ENCODE measurements at regions not wholly inside any gene's neighbourhood (a gene's known extent, or its start where the extent isn't known, plus 50 kb on each side); places are given as distances from the start of the nearest gene placed in this dataset.
"Not testable (repeated sequence)": the region's sequence is repeated elsewhere in the genome, so short reads cannot be mapped to it uniquely, and the experiment has no call there.

DNA sequence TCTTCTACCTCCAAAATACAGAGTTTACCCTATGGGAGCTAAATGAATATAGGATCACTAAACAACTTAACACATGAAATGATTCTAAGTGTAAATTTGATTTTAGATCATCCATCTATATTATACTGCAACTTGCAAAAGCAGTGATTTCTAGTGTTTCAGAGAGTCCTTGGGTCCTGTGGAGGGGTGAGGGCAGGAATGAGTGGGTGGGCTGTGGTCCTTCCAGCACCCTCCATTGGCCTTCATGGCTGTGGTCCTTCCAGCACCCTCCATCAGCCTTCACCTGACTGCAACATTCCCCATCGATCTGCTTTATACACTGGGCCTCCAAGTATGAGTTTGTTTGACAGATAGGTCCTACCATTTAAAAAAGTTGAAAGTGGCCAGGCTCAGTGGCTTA, 70.5 kb downstream of the TTC6 start:
- no peak for DNase-seq (ENCODE audit: low read depth)
- H3K4me3 ChIP-seq (ENCODE audit: control insufficient read depth, low read depth, low read length) = no peak overlapping the region
- TF ChIP-seq, protein P1, sequence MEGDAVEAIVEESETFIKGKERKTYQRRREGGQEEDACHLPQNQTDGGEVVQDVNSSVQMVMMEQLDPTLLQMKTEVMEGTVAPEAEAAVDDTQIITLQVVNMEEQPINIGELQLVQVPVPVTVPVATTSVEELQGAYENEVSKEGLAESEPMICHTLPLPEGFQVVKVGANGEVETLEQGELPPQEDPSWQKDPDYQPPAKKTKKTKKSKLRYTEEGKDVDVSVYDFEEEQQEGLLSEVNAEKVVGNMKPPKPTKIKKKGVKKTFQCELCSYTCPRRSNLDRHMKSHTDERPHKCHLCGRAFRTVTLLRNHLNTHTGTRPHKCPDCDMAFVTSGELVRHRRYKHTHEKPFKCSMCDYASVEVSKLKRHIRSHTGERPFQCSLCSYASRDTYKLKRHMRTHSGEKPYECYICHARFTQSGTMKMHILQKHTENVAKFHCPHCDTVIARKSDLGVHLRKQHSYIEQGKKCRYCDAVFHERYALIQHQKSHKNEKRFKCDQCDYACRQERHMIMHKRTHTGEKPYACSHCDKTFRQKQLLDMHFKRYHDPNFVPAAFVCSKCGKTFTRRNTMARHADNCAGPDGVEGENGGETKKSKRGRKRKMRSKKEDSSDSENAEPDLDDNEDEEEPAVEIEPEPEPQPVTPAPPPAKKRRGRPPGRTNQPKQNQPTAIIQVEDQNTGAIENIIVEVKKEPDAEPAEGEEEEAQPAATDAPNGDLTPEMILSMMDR (IDR thresholded peaks at IDR 0.05; ENCODE audit: control insufficient read depth, insufficient read depth, low read depth, low read length, missing control alignments) = no peak

DNA sequence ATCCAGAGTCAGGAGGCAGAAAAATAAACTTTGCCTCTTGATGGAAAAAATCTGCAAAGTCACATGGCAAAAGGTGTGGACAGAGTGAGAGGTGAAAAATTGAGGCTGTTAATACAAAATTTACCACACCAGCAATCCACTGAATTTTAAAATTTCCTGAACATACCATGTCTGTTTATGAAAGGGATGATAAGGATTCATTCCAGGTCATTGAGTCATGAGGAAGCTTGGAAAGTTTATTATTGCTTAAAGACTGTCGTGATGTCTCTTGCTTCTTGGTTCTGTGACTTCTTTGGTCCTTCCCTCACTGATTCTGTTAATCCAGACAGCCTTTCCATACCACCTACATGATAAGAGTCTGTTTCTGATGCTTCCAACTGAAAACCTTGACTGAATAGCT, 73.2 kb downstream of the TTC6 start:
- DNase-seq (ENCODE audit: low read depth) = peak; percentile 4
- H3K4me3 ChIP-seq (ENCODE audit: control insufficient read depth, low read depth, low read length) = no peak overlapping the region
- TF ChIP-seq, protein P1 (IDR thresholded peaks at IDR 0.05; ENCODE audit: control insufficient read depth, insufficient read depth, low read depth, low read length, missing control alignments) = no peak

DNA sequence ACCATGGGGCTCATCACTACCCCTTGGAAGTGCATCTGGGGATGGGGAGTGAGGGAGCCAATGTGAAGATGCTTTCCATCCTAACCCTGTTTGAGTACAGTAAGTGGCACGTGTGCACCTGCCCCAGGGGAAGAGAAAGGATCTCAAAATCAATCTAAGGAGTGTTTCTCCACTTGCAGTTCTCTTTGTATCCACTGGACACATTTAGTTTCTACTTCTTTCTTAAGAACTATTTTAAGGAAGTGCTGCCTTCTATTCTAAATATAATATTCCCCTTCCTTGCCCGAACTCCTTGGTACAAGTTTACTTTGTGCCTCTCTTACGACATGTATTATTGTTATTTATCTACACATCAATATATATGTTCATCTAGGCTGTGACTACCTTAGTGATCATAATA, 73.8 kb downstream of the TTC6 start:
- H3K4me3 ChIP-seq (ENCODE audit: control insufficient read depth, low read depth, low read length) = no peak overlapping the region
- no peak for DNase-seq (ENCODE audit: low read depth)
- TF ChIP-seq, protein P1 (IDR thresholded peaks at IDR 0.05; ENCODE audit: control insufficient read depth, insufficient read depth, low read depth, low read length, missing control alignments) = no peak

DNA sequence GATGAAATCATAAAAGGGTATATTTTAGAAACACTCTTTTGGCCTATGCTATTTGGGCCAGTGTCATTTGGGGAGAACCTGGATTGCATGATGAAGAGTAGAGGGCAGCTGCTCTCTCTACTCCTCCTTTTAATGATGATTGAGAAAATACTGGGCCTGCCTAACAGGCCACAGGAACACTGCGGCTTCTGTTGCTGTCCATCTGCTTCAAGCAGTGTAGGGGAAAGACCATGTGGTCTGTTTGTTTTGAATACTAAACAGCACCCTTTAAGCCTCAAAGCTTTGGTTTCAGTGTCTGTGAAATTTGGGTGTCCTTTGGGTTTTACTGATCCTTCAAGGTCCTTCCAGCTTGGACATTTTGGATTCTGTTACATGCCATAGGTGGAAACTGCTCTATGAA, 78.0 kb downstream of the TTC6 start:
- no peak for DNase-seq (ENCODE audit: low read depth)
- no peak overlapping the region for H3K4me3 ChIP-seq (ENCODE audit: control insufficient read depth, low read depth, low read length)
- TF ChIP-seq, protein P1 (IDR thresholded peaks at IDR 0.05; ENCODE audit: control insufficient read depth, insufficient read depth, low read depth, low read length, missing control alignments) = no peak

DNA sequence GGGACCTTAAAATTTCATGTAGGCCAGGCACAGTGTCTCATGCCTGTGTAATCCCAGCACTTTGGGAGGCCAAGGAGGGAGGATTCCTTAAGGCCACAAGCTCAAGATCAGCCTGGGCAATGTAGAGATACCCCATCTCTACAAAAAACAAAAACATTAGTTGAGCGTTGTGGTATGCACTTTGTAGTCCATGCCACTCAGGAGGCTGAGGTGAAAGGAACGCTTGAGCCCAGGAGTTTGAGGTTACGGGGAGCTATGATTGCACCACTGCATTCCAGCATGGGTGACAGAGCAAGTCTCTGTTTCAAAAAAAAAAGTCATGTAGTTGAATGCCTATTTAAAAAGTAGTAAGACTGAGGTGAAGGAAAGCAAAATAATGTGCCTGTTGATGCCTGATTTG, 83.5 kb downstream of the TTC6 start:
- TF ChIP-seq, protein P1 (IDR thresholded peaks at IDR 0.05; ENCODE audit: control insufficient read depth, insufficient read depth, low read depth, low read length, missing control alignments) = no peak
- no peak for DNase-seq (ENCODE audit: low read depth)
- H3K4me3 ChIP-seq (ENCODE audit: control insufficient read depth, low read depth, low read length) = no peak overlapping the region

DNA sequence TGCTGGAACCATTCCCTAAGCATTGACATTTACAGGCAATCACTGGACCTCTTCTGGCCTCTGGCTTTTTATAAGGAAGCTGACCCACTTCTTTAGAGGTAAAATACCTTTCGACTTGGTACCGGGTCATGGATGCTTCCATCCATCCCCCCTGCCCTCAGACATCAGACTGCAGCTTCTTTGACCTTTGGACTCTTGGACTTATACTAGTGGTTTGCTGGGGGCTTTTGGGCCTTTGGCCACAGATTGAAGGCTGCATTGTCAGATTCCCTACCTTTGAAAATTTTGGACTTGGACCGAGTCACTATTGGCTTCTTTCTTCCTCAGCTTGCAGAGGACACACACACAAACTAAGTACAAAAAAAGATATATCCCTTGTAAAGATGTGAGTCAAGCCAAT, 86.1 kb downstream of the TTC6 start:
- TF ChIP-seq, protein P1 (IDR thresholded peaks at IDR 0.05; ENCODE audit: control insufficient read depth, insufficient read depth, low read depth, low read length, missing control alignments) = no peak
- no peak overlapping the region for H3K4me3 ChIP-seq (ENCODE audit: control insufficient read depth, low read depth, low read length)
- no peak for DNase-seq (ENCODE audit: low read depth)

DNA sequence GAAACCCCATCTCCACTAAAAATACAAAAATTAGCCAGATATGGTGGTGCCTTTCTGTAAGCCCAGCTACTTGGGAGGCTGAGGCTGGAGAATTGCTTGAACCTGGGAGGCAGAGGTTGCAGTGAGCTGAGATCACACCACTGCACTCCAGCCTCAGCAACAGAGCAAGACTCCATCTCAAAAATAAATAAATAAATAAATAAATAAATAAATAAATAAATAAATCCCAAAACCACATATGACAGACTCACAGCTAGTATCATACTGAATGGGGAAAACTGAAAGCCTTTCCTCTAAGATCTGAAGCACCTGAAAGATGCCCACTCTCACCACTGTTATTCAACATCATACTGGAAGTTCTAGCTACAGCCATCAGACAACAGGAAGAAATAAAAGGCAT, 97.3 kb downstream of the TTC6 start:
- not testable (repeated sequence) for DNase-seq (ENCODE audit: low read depth)

DNA sequence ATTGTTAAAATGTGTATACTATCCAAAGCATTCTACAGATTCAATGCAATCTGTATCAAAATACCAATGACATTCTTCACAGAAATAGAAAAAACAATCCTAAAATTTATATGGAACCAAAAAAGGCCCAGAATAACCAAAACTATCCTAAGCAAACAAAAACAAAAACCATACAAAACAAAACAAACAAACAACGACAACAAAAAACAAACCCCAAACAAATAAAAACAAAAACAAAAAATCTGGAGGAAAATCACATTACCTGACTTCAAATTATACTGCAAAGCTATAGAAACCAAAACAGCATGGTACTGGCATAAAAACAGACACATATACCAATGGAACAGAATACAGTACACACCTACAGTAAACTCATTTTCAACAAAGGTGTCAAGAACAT, 98.0 kb downstream of the TTC6 start:
- not testable (repeated sequence) for H3K4me3 ChIP-seq (ENCODE audit: control insufficient read depth, low read depth, low read length); DNase-seq (ENCODE audit: low read depth)

More for the DNA sequence above, 97.3 kb downstream of the TTC6 start:
- H3K4me3 ChIP-seq (ENCODE audit: control insufficient read depth, low read depth, low read length) = not testable (repeated sequence)
